GM21825 (cell line): ENCODE measurements at regions not wholly inside any gene's neighbourhood (a gene's known extent, or its start where the extent isn't known, plus 50 kb on each side); places are given as distances from the start of the nearest gene placed in this dataset.

ENCODE experiments used
- ATAC-seq: cut with Tn5 transposase; IDR thresholded peaks from one replicate; pipeline ENCODE4 v1.9.1; 2021; ENCODE audit warnings: mild to moderate bottlenecking, moderate library complexity; ENCODE audit not compliant: unreplicated experiment

- ATAC-seq: no peak
Measured at GRCh38 chr13:26989957-26990713, 181.5 kb downstream of the USP12 start.

GRCh38 chr13:26989261-26989956, 182.2 kb downstream of the USP12 start:
- no peak for ATAC-seq

- ATAC-seq: no peak
Measured at GRCh38 chr13:26988059-26988769, 183.4 kb downstream of the USP12 start.

- no peak for ATAC-seq
Measured at GRCh38 chr13:26987486-26988013, 184.1 kb downstream of the USP12 start.

GRCh38 chr13:26985285-26985878, 186.2 kb downstream of the USP12 start:
- ATAC-seq: no peak

DNA sequence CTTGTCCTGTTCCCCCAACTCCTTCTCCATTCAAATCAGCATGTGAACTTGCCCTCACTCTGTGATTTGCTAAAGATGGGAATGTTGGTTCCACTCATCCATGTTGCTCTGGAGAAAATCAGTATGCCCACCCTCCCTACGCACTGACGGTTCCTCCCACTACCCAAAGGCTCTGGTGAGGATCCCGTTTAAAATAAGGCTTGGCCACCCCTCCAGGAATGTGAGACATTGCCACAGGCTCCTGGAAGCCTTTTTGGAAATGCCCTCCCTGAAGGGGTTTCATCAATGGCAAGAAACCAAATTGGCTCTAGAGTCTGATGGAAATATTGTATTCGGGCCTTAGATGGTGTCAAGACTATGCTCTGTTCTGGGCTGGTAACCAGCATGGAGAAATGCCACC, 187.3 kb downstream of the USP12 start:
- ATAC-seq: no peak

DNA sequence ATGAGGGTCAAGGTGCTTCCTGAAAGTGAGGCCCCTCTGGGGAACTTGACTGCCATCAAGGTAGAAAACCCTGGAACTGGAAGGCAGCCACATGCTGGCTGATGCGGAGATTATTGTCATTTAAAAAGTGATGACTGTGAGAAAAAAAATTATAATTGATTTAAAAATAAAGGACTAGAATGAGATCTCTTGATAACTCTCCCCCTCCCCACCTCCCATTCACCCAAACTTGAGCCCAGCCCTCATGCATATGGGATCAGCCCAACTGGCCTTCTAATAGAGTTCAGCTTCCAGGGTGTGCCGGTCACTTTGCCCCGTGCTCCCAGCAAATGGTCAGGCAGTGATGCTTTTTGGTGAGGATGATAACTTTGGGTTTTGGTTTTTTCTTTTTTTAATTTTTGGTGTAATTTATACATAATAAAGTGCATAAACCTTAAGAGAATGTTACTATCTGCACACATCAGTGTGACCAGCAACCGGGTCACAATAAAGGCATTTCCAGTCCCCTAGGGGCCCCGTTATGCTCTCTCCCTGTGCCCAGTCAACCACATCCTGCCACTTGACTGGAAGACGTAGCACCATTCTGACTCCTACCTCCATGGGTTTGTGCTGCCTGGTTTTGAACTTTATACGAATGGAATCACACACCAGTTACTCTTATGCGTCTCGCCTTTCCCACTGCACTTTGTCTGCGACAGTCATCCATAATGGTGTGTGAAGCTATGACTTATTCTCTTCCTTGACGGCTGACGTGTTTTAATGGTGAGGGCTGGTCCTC, 187.9 kb downstream of the USP12 start:
- no peak for ATAC-seq

- no peak for ATAC-seq
Measured at GRCh38 chr13:26980099-26981031, 191.2 kb downstream of the USP12 start.

GRCh38 chr13:26979334-26979733, 192.3 kb downstream of the USP12 start:
- ATAC-seq: no peak

DNA sequence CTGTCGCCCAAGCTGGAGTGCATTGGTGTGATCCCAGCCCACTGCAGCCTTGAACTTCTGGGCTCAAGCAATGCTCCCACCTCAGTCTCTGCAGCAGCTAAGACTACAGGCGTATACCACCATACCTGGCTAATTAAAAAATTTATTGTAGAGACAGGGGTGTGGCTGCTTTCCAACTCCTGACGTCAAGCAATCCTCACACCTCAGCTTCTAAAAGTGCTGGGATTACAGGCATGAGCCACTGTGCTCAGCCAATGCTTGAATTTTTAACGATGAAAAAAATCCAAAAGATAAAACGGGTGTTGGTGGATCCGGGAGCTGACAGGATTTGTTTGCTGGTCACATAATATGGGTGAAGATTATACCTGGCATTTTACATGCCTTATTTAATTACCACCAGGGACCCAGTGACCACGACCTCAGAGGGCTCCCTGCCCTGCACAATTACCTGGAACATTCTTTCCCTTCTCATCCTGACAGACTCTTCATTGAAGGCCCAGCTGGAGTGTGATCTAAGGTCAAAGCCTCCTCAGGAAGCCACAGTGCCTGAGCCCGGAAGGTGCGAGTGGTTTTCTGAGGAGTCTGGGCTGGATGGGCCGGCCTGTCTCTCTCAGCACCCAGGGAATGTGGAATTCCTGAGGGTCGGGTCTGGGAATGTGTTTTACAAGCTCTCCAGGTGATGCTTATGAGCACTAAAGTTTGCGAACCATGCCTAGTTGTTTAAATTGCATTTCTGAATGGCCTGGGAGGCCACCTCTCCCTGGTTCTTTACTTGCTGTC, 193.3 kb downstream of the USP12 start:
- no peak for ATAC-seq

DNA sequence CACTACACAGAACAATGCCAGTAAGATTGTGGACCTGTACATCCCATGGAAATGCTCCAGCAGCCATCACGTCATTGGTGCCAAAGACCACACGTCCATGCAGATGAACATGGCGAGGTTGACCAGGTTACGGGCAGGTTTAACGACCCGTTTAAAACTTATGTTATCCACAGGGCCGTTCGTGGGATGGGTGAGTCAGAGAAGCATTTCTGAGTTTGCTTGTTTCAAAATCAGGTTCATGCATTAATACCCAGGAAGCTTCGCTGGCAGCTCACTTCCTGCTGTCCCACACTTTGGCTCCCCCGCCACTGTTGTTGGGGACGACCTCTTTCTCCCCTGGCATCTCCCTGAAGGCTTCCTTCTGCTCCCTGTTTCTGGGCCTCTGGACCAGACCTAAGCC, 194.1 kb downstream of the USP12 start:
- no peak for ATAC-seq

GRCh38 chr13:26976313-26976712, 195.3 kb downstream of the USP12 start:
- no peak for ATAC-seq

GRCh38 chr13:26973946-26974345, 197.7 kb downstream of the USP12 start:
- no peak for ATAC-seq

DNA sequence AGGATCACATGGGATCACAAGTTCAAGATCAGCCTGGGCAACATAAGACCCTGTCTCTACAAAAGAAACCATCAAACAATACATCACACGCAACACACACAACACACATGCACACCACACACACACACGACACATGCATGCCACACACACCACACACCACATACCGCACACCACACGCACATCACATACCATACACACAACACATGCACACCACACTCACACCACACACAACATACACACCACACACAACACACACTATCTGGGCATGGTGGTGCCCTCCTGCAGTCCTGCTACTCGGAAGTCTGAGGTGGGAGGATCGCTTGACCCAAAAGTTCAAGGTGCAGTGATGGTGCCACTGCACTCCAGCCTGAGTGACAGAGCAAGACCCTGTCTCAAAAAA, 198.3 kb downstream of the USP12 start:
- no peak for ATAC-seq

DNA sequence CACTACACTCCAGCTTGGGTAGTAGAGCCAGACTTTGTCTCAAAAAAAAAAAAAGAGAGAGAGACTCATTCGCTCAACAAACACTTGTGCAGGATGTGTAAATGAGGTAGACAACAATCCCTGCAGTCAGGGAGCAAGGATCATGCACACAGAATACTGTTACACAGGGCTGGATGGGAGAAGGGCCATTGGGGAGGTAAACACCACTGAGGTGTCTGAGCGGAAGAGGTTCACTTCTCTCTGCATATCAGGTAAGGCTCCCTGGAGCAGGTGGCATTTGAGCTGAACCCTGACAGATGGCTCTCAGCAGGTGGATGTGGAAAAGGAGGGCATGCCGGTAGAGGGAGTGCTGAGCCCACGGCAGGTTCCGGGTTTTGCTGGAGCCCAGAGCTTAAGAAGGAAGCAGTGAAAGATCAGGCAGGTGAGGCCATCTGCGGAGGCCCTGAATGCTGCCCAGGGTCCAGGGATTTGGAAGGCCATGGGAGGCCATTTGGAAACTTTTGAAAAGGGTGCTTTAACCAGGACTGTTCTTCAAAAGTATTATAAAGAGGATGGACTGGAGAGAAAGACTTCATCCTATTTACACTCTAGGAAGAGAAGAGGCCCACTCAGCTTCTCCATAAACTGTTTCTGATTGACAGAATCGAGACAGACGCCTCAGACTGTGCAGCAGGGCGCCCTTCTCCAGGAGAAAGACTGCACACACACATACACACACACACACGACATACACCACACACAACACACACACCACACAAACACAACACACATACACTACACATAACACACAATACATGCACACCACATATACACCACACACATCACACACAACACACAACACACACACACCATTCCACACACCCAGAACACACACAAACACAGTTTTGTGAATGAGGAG, 199.4 kb downstream of the USP12 start:
- no peak for ATAC-seq

DNA sequence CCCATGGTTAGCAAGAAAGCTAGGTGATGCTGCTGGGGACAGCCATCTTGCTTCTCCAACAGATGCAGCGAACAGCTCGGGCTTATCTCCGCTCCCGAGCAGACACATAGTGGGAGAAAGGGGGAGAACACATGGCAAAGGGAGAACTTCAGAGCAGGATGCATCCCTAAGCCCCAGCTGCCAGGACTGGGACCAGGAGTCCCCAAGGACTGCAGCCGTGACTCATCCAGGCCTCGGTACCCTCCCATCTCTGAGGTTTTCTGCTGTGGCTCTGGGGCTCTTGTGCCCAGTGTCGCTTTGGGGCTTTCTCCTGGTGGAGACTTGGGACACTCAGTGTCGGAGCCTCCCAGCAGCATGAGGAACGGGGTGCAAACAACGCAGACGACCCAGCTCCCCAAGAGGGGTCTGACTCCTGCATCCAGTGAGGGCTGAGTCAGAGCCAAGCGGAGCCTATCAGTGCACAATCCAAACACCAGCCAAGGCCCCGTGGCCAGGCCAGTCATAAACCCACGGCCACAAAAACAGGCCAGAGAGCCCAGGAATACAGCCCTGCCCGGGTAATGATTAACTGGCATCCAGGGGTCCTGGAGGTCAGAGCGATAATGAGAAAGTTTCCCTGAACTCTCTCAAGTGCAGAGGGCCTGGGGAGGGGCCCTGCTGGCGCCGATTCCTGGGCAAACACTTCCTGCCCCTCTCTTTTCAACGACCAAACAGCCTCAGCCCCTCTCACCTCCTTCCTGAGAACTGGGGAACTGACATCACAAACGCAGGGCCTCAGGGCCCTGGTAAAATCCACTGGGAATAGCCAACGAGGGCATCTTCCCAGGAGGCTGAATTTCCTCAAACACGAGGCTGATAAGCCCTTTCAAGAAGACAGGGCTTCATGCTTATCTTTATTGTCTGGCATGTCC, 202.9 kb downstream of the USP12 start:
- ATAC-seq: no peak
